GM10266 (cell line): ENCODE measurements at regions not wholly inside any gene's neighbourhood (a gene's known extent, or its start where the extent isn't known, plus 50 kb on each side); places are given as distances from the start of the nearest gene placed in this dataset.

Source experiments
- DNase-seq: peaks from one replicate; pipeline ENCODE4 v3.0.0; 2012; ENCODE audit errors: extremely low spot score
- TF ChIP-seq, protein P1 (sequence below): IDR thresholded peaks from 2 replicates; pipeline ENCODE4 v1.5.1; 2012; ENCODE audit warnings: mild to moderate bottlenecking, low read depth; ENCODE audit not compliant: control insufficient read depth, insufficient read depth; ENCODE audit errors: missing control alignments

- TF ChIP-seq, protein P1, sequence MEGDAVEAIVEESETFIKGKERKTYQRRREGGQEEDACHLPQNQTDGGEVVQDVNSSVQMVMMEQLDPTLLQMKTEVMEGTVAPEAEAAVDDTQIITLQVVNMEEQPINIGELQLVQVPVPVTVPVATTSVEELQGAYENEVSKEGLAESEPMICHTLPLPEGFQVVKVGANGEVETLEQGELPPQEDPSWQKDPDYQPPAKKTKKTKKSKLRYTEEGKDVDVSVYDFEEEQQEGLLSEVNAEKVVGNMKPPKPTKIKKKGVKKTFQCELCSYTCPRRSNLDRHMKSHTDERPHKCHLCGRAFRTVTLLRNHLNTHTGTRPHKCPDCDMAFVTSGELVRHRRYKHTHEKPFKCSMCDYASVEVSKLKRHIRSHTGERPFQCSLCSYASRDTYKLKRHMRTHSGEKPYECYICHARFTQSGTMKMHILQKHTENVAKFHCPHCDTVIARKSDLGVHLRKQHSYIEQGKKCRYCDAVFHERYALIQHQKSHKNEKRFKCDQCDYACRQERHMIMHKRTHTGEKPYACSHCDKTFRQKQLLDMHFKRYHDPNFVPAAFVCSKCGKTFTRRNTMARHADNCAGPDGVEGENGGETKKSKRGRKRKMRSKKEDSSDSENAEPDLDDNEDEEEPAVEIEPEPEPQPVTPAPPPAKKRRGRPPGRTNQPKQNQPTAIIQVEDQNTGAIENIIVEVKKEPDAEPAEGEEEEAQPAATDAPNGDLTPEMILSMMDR, result no peak
- DNase-seq, result no peak
These were observed 199.2 kb upstream of the TNP1 start for GRCh38 chr2:217058791-217059755.

DNA sequence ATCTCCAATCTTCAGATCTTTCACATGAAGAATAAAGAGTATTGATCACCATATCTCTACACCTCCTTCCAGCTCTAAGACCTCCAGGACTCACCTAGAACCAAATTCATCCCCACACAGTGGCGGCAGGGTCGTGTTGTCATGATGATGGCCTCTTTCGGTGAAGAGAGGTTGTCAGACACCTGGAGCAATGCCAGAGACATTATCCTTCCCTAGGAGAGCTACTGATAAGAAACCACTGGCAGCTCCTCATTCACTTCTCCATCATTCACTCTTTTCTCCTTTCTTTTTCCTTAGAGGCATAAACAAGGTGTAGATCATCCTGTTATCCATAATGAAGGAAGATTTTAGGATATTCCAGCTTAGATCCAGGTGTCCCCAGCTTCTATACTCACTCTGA lies 197.9 kb upstream of the TNP1 start:
- DNase-seq, result no peak
- TF ChIP-seq, protein P1, result no peak

- TF ChIP-seq, protein P1, result no peak
These were observed 195.8 kb upstream of the TNP1 start for GRCh38 chr2:217055624-217056023.

DNA sequence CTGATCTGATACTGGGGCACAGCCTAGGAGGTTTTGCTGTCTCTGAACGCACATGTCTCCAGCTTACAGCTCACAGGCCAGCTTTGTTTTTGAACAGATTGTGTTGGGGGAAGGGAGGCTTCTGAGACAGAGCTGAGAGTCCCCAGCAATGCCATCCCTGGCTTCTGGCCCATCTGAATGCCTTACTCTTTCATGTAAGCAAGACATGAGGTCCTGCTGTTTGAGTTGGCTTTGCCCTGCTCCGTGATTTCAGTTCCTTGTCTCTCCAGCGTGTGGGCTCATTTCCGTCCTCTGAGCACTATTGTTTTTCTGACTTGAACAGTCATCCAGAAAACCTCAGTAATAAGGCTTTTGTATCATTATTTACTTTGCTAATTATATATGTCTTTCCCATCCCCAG lies 194.9 kb upstream of the TNP1 start:
- no peak for DNase-seq
- TF ChIP-seq, protein P1, result no peak

More at GRCh38 chr2:217055624-217056023, 195.8 kb upstream of the TNP1 start:
- DNase-seq, result no peak

- TF ChIP-seq, protein P1, result no peak
- no peak for DNase-seq
These were observed 193.2 kb upstream of the TNP1 start for GRCh38 chr2:217052856-217053577.

DNA sequence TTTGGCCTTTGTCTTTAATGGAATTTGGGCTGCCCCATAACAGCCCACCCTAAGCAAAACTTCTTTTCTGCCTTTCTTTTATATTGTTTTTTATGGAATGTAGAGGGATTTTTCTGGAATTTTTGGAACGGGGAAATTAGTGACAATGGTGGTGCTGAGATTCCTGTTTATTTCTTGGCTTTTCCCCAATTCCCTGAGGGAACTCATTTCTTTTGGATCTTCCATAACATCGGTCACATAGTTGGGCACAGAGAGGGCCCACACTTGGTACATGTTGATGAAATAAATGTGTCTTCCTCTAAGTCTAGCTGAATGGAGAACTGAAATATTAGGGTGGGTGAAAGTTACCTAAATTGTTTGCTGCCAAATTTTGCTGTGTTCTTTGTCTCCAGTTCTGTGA lies 191.6 kb upstream of the TNP1 start:
- TF ChIP-seq, protein P1, result no peak
- DNase-seq, result no peak
